ENCODE measurements at regions not wholly inside any gene's neighbourhood (a gene's known extent, or its start where the extent isn't known, plus 50 kb on each side); places are given as distances from the start of the nearest gene placed in this dataset.

- TF ChIP-seq CTCF (conservative IDR thresholded peaks at IDR 0.05) (no peak), ZFX (IDR thresholded peaks at IDR 0.05) (no peak)
- H3K27ac ChIP-seq: no peak overlapping the region
Measured at GRCh38 chr2:140033638-140034037, 1253.4 kb upstream of the NXPH2 start.

GRCh38 chr2:140027966-140028365 is 1247.8 kb upstream of the NXPH2 start:
- H3K27ac ChIP-seq: no peak overlapping the region

GRCh38 chr2:140027320-140027719 is 1247.1 kb upstream of the NXPH2 start:
- TF ChIP-seq ZFX (IDR thresholded peaks at IDR 0.05) (no peak), CTCF (conservative IDR thresholded peaks at IDR 0.05) (no peak; the same call in 1 of the 2 replicates)

More at GRCh38 chr2:140027966-140028365, 1247.8 kb upstream of the NXPH2 start:
- TF ChIP-seq ZFX (IDR thresholded peaks at IDR 0.05): no peak
- TF ChIP-seq CTCF (conservative IDR thresholded peaks at IDR 0.05): no peak

GRCh38 chr2:140023291-140023690 is 1243.1 kb upstream of the NXPH2 start:
- no peak overlapping the region for H3K27ac ChIP-seq
- TF ChIP-seq ZFX (IDR thresholded peaks at IDR 0.05): no peak
- TF ChIP-seq CTCF (conservative IDR thresholded peaks at IDR 0.05): no peak

More at GRCh38 chr2:140027320-140027719, 1247.1 kb upstream of the NXPH2 start:
- H3K27ac ChIP-seq: no peak overlapping the region

GRCh38 chr2:140018541-140018940 is 1238.4 kb upstream of the NXPH2 start:
- H3K27ac ChIP-seq: no peak overlapping the region
- no peak for TF ChIP-seq ZFX (IDR thresholded peaks at IDR 0.05)
- no peak for TF ChIP-seq CTCF (conservative IDR thresholded peaks at IDR 0.05)

GRCh38 chr2:140014204-140014546 is 1234.0 kb upstream of the NXPH2 start:
- TF ChIP-seq ZFX (IDR thresholded peaks at IDR 0.05) (no peak), CTCF (conservative IDR thresholded peaks at IDR 0.05) (no peak)
- no peak overlapping the region for H3K27ac ChIP-seq

GRCh38 chr2:140013545-140014203 is 1233.5 kb upstream of the NXPH2 start:
- no peak overlapping the region for H3K27ac ChIP-seq
- TF ChIP-seq ZFX (IDR thresholded peaks at IDR 0.05): no peak
- no peak for TF ChIP-seq CTCF (conservative IDR thresholded peaks at IDR 0.05)
